RWPE2 (cell line): ENCODE measurements at regions not wholly inside any gene's neighbourhood (a gene's known extent, or its start where the extent isn't known, plus 50 kb on each side); places are given as distances from the start of the nearest gene placed in this dataset.

Experiments
- ATAC-seq: fragments of 200-7000 bp; cut with Tn5 transposase; 3 replicates; pipeline ENCODE4 v1.9.1; 2021; ENCODE audit warnings: low read depth
- DNase-seq: peaks from one replicate; pipeline ENCODE4 v3.0.0-alpha.2; 2020; ENCODE audit warnings: low spot score
- H3K27ac ChIP-seq: fragments of 450-650 bp; 2 replicates; pipeline ENCODE4 v1.5.1; 2017; ENCODE audit warnings: mild to moderate bottlenecking; ENCODE audit not compliant: poor library complexity, severe bottlenecking
- H3K27me3 ChIP-seq: fragments of 250-450 bp; sonication (Bioruptor Pico); 2 replicates; pipeline ENCODE4 v1.5.1; 2021; ENCODE audit warnings: mild to moderate bottlenecking, moderate library complexity; ENCODE audit not compliant: insufficient read depth, poor library complexity, severe bottlenecking
- H3K36me3 ChIP-seq: fragments of 250-450 bp; sonication (Bioruptor Pico); 2 replicates; pipeline ENCODE4 v1.5.1; 2020; ENCODE audit warnings: low read depth, mild to moderate bottlenecking, moderate library complexity
- H3K4me1 ChIP-seq: fragments of 250-450 bp; sonication (Bioruptor Pico); 2 replicates; pipeline ENCODE4 v1.5.1; 2021; ENCODE audit warnings: mild to moderate bottlenecking, moderate library complexity; ENCODE audit not compliant: insufficient read depth, poor library complexity, severe bottlenecking
- H3K4me3 ChIP-seq: fragments of 250-450 bp; sonication (Bioruptor Pico); 2 replicates; pipeline ENCODE4 v1.5.1; 2021; ENCODE audit warnings: mild to moderate bottlenecking, moderate library complexity; ENCODE audit not compliant: severe bottlenecking
- H3K9me3 ChIP-seq: fragments of 250-450 bp; sonication (Bioruptor Pico); 2 replicates; pipeline ENCODE4 v1.5.1; 2021; ENCODE audit warnings: mild to moderate bottlenecking, moderate library complexity; ENCODE audit not compliant: severe bottlenecking
- TF ChIP-seq, protein P1 (sequence below): fragments of 450-650 bp; IDR thresholded peaks from one replicate; pipeline ENCODE4 v1.5.1; 2017; ENCODE audit warnings: mild to moderate bottlenecking, moderate library complexity; ENCODE audit not compliant: poor library complexity, severe bottlenecking

DNA sequence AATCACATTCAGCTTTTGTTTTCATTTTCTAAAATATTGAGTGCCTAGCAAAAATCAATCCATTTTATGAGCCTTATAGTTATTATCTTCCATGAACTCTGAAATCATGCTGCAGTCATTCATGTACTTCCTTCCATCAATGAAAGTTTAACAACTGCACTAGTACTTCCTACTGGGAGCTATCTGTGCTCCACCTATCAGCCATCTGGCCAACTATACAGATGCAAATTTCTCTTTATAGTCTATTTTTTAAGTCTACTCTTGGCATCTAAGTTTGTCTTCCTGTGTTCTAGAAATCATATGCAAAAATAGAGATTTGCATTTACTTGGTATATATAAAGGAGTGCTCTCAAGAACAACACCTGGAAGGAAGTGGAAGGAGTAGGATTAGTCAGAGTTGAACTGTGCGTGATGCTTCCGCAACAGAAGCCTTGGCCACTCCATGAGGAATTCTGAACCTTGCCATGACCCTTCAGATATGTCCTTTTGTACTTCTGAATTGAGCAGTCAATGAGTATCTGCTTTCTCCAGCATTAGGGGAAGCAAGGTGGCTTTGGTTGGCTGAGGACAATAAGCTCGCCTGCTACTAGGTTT lies 403.2 kb upstream of the ADAMTS5 start:
- no peaks in the 10 kb centered on the region for H3K4me1 ChIP-seq
- H3K27me3 ChIP-seq = no peaks in the 10 kb centered on the region
- TF ChIP-seq, protein P1, sequence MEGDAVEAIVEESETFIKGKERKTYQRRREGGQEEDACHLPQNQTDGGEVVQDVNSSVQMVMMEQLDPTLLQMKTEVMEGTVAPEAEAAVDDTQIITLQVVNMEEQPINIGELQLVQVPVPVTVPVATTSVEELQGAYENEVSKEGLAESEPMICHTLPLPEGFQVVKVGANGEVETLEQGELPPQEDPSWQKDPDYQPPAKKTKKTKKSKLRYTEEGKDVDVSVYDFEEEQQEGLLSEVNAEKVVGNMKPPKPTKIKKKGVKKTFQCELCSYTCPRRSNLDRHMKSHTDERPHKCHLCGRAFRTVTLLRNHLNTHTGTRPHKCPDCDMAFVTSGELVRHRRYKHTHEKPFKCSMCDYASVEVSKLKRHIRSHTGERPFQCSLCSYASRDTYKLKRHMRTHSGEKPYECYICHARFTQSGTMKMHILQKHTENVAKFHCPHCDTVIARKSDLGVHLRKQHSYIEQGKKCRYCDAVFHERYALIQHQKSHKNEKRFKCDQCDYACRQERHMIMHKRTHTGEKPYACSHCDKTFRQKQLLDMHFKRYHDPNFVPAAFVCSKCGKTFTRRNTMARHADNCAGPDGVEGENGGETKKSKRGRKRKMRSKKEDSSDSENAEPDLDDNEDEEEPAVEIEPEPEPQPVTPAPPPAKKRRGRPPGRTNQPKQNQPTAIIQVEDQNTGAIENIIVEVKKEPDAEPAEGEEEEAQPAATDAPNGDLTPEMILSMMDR = no peak
- H3K4me3 ChIP-seq = no peak overlapping the region
- H3K27ac ChIP-seq = no peak overlapping the region
- ATAC-seq (no peak), DNase-seq (no peak)
- no peaks in the 10 kb centered on the region for H3K9me3 ChIP-seq
- no peaks in the 10 kb centered on the region for H3K36me3 ChIP-seq

DNA sequence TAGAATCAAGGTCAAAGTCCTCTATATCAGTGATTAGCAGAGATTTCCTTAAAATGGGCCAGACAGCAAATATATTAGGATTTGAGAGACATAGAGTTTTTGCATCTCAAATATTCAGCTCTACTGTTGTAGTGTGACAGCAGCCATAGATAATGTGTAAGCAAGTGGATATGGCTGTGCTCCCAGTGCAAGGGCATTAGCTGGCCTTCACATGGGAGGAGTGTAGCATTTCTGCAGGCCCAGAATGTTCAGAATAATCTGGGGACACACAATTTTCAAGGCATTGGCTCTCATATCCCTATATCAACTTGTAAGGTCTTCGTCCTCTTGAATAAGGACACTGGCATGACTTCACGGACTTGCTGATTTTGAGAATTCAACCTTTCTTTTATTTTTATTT lies 402.3 kb upstream of the ADAMTS5 start:
- no peak overlapping the region for H3K4me3 ChIP-seq
- no peak overlapping the region for H3K27ac ChIP-seq
- DNase-seq (no peak), ATAC-seq (no peak)
- H3K27me3 ChIP-seq = no peaks in the 10 kb centered on the region
- no peaks in the 10 kb centered on the region for H3K36me3 ChIP-seq
- TF ChIP-seq, protein P1 = no peak
- no peaks in the 10 kb centered on the region for H3K9me3 ChIP-seq
- no peaks in the 10 kb centered on the region for H3K4me1 ChIP-seq

DNA sequence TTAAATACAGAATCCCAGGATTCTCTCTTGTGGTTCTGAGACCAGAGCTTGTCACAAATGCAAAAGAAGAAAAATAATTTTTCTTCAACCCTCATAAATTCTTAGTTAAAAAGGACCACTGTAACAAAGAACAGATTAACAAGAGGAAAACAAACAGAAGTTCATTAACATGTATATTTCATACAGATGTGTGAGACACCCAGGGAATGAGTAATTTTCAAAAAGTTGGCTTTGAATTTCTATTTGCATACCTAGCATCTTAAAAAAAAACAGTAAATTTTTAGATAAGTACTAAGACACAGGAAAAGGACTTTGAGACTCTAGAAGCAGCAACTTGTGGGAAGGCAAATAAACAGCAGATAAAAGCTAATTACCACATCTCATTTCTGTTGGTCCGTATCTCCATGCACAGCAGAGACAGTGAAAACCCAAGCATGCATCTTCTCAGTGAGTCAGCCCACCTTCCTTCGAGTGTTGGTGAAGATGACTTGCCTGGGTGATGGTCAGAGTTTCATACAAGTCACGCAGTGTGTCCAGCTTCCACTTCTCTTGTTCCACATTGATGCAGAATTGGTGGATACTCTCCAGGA lies 399.9 kb upstream of the ADAMTS5 start:
- no peak for ATAC-seq
- H3K27ac ChIP-seq = no peak overlapping the region

DNA sequence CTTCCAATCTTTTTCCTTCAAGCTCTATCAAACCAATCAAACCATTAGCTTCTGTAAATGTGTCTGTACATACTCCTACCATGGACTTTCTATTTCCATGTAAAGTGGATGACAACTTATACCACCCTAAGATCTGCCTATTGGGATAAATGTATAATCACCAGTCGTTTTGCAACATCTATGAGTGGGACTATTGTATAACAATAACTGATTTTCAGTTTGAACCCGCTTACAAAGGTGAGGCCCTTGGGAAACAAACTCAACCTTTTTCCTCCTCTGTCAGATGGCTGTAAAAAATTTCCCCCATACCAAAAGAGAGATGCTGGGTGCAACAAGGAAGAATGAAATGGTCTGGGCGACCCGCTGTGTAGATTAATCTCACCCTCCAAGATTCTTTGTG lies 399.1 kb upstream of the ADAMTS5 start:
- Histone ChIP-seq H3K36me3 (no peaks in the 10 kb centered on the region), H3K4me1 (no peaks in the 10 kb centered on the region), H3K4me3 (no peak overlapping the region), H3K27me3 (no peaks in the 10 kb centered on the region), H3K27ac (no peak overlapping the region), H3K9me3 (no peaks in the 10 kb centered on the region)
- TF ChIP-seq, protein P1 = no peak
- DNase-seq (no peak), ATAC-seq (no peak)

More for the DNA sequence above, 399.9 kb upstream of the ADAMTS5 start:
- Histone ChIP-seq H3K36me3 (no peaks in the 10 kb centered on the region), H3K4me3 (no peak overlapping the region), H3K4me1 (no peaks in the 10 kb centered on the region), H3K27me3 (no peaks in the 10 kb centered on the region), H3K9me3 (no peaks in the 10 kb centered on the region)
- no peak for DNase-seq
- TF ChIP-seq, protein P1 = no peak

DNA sequence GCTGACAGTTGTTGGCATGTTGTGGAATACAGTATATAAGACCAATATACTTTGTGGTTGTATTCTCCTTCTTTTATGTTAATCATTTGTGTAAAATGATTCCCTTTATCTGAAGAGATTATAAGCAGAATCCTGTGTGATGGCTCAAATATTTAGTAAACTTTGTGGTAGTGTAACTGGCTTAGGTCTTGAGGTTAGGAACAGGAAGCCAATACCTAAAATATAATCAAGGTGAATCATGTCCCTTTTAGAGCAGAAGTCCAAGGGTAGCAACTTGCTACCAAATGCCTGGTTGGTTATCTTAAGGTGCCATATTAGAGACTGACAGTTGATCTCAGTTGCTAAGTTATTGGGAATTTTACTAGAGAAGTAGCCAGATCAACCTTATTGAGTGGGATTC lies 398.5 kb upstream of the ADAMTS5 start:
- Histone ChIP-seq H3K4me1 (no peaks in the 10 kb centered on the region), H3K36me3 (no peaks in the 10 kb centered on the region), H3K27me3 (no peaks in the 10 kb centered on the region), H3K9me3 (no peaks in the 10 kb centered on the region), H3K4me3 (no peak overlapping the region), H3K27ac (peak overlapping the region; percentile 7)
- no peak for DNase-seq
- TF ChIP-seq, protein P1 = no peak
- peak; percentile 48; the same call in 1 of the 3 replicates for ATAC-seq
